GM23338 (cell line): ENCODE measurements at regions not wholly inside any gene's neighbourhood (a gene's known extent, or its start where the extent isn't known, plus 50 kb on each side); places are given as distances from the start of the nearest gene placed in this dataset.

Source experiments
- ATAC-seq: fragments of 200-7000 bp; cut with Tn5 transposase; 3 replicates; pipeline ENCODE4 v1.9.1; 2020
- DNase-seq: peaks from one replicate; pipeline ENCODE4 v3.0.0-alpha.2; 2015; ENCODE audit warnings: low spot score
- H2AFZ ChIP-seq: fragments of 200-600 bp; sonication (generic); 2 replicates; pipeline ENCODE4 v1.8.0; 2016; ENCODE audit warnings: antibody characterized with exemption, mild to moderate bottlenecking, moderate library complexity
- H3F3A ChIP-seq: fragments of 200-600 bp; sonication (generic); replicated peaks from 2 replicates; pipeline ENCODE4 v1.8.0; 2017; ENCODE audit warnings: antibody characterized with exemption, mixed run types, low read depth
- H3K27ac ChIP-seq: fragments of 200-600 bp; sonication (generic); 2 replicates; pipeline ENCODE4 v1.6.1; 2016; ENCODE audit warnings: low read depth
- H3K27me3 ChIP-seq: fragments of 200-600 bp; sonication (generic); 2 replicates; pipeline ENCODE4 v1.8.0; 2016; ENCODE audit warnings: mild to moderate bottlenecking, mixed run types, moderate library complexity; ENCODE audit not compliant: insufficient read depth
- H3K36me3 ChIP-seq: fragments of 200-600 bp; sonication (generic); 2 replicates; pipeline ENCODE4 v1.8.0; 2016; ENCODE audit warnings: mild to moderate bottlenecking; ENCODE audit not compliant: insufficient read depth
- H3K4me1 ChIP-seq: fragments of 200-600 bp; sonication (generic); 2 replicates; pipeline ENCODE4 v1.8.0; 2016; ENCODE audit warnings: mild to moderate bottlenecking, moderate library complexity; ENCODE audit not compliant: insufficient read depth
- H3K4me2 ChIP-seq: fragments of 200-600 bp; sonication (generic); 2 replicates; pipeline ENCODE4 v1.7.1; 2017; ENCODE audit warnings: mixed run types
- H3K4me3 ChIP-seq: fragments of 200-600 bp; sonication (generic); 2 replicates; pipeline ENCODE4 v1.6.1; 2016; ENCODE audit warnings: mixed run types
- H3K79me2 ChIP-seq: fragments of 200-600 bp; sonication (generic); replicated peaks from 2 replicates; pipeline ENCODE4 v1.8.0; 2017; ENCODE audit warnings: mild to moderate bottlenecking; ENCODE audit not compliant: insufficient read depth
- H3K9me2 ChIP-seq: fragments of 200-600 bp; sonication (generic); 2 replicates; pipeline ENCODE4 v1.8.0; 2017; ENCODE audit not compliant: insufficient read depth
- H4K20me1 ChIP-seq: fragments of 200-600 bp; sonication (generic); replicated peaks from 2 replicates; pipeline ENCODE4 v1.8.0; 2017; ENCODE audit warnings: mild to moderate bottlenecking; ENCODE audit not compliant: insufficient read depth
- H3K27ac Mint-ChIP-seq: 2 replicates; pipeline ENCODE4 v1.8.0; 2020; ENCODE audit warnings: inconsistent platforms, mild to moderate bottlenecking, moderate library complexity, mixed read lengths
- H3K27me3 Mint-ChIP-seq: 3 replicates; pipeline ENCODE4 v1.8.0; 2022; ENCODE audit warnings: low read depth, mild to moderate bottlenecking, moderate library complexity, mixed read lengths, inconsistent platforms; ENCODE audit not compliant: insufficient read depth, poor library complexity
- H3K36me3 Mint-ChIP-seq: 3 replicates; pipeline ENCODE4 v1.8.0; 2021; ENCODE audit warnings: low read depth, mild to moderate bottlenecking, inconsistent platforms, moderate library complexity, mixed read lengths
- H3K4me1 Mint-ChIP-seq: 3 replicates; pipeline ENCODE4 v1.8.0; 2020; ENCODE audit warnings: mild to moderate bottlenecking, inconsistent platforms, mixed read lengths
- H3K4me3 Mint-ChIP-seq: 3 replicates; pipeline ENCODE4 v1.8.0; 2021; ENCODE audit warnings: moderate library complexity, mild to moderate bottlenecking, inconsistent platforms, mixed read lengths
- H3K9me3 Mint-ChIP-seq: 3 replicates; pipeline ENCODE4 v1.8.0; 2020; ENCODE audit warnings: moderate library complexity, mild to moderate bottlenecking, inconsistent platforms, mixed read lengths
- CREB1 ChIP-seq: fragments of 250-450 bp; sonication (Bioruptor Pico); IDR thresholded peaks from 2 replicates; pipeline ENCODE4 v1.5.0; 2020; ENCODE audit warnings: low read depth, mild to moderate bottlenecking, moderate library complexity
- EZH2 ChIP-seq: fragments of 200-600 bp; sonication (generic); IDR thresholded peaks from one replicate; pipeline ENCODE4 v1.8.0; 2017; ENCODE audit warnings: antibody characterized with exemption, mild to moderate bottlenecking, low read depth; ENCODE audit not compliant: unreplicated experiment
- EZH2phosphoT487 ChIP-seq: fragments of 200-600 bp; sonication (generic); IDR thresholded peaks from one replicate; pipeline ENCODE4 v1.8.1; 2018; ENCODE audit warnings: antibody characterized with exemption; ENCODE audit not compliant: unreplicated experiment
- JUNB ChIP-seq: IDR thresholded peaks from one replicate; pipeline ENCODE4 v1.6.1; 2016; ENCODE audit warnings: antibody characterized with exemption; ENCODE audit not compliant: unreplicated experiment
- NANOG ChIP-seq: IDR thresholded peaks from 2 replicates; pipeline ENCODE4 v1.6.1; 2016; ENCODE audit warnings: antibody characterized with exemption, borderline replicate concordance
- POLR2AphosphoS5 ChIP-seq: IDR thresholded peaks from 2 replicates; pipeline ENCODE4 v1.6.1; 2016; ENCODE audit warnings: antibody characterized with exemption, low read depth
- STAT1 ChIP-seq: IDR thresholded peaks from one replicate; pipeline ENCODE4 v1.6.1; 2016; ENCODE audit warnings: antibody characterized with exemption; ENCODE audit not compliant: unreplicated experiment
- ZNF114 ChIP-seq: fragments of 250-450 bp; sonication (Bioruptor Pico); IDR thresholded peaks from 2 replicates; pipeline ENCODE4 v1.5.0; 2020; ENCODE audit warnings: mild to moderate bottlenecking, moderate library complexity
- ZNF331 ChIP-seq: fragments of 250-450 bp; sonication (Bioruptor Pico); IDR thresholded peaks from 2 replicates; pipeline ENCODE4 v1.5.0; 2020; ENCODE audit warnings: low read depth, mild to moderate bottlenecking, moderate library complexity
- TF ChIP-seq, protein P1 (sequence below): fragments of 250-450 bp; sonication (Bioruptor Pico); IDR thresholded peaks from 2 replicates; pipeline ENCODE4 v1.5.0; 2020; ENCODE audit warnings: mild to moderate bottlenecking, moderate library complexity
- TF ChIP-seq, protein P2 (sequence below): IDR thresholded peaks from 2 replicates; pipeline ENCODE4 v1.6.1; 2016; ENCODE audit warnings: antibody characterized with exemption
- TF ChIP-seq, protein P3 (sequence below): IDR thresholded peaks from one replicate; pipeline ENCODE4 v1.6.1; 2018; ENCODE audit warnings: antibody characterized with exemption; ENCODE audit not compliant: unreplicated experiment
- TF ChIP-seq, protein P4 (sequence below), 2 experiments: fragments of 200-600 bp in 1 of 2; sonication (generic) in 1 of 2; conservative IDR thresholded peaks; 2 replicates each; pipeline versions ENCODE4 v1.5.1 to v1.6.1; 2016 to 2017; ENCODE audit warnings: antibody characterized with exemption in 2 of 2, low read depth in 2 of 2, mild to moderate bottlenecking in 2 of 2, moderate library complexity in 1 of 2

DNA sequence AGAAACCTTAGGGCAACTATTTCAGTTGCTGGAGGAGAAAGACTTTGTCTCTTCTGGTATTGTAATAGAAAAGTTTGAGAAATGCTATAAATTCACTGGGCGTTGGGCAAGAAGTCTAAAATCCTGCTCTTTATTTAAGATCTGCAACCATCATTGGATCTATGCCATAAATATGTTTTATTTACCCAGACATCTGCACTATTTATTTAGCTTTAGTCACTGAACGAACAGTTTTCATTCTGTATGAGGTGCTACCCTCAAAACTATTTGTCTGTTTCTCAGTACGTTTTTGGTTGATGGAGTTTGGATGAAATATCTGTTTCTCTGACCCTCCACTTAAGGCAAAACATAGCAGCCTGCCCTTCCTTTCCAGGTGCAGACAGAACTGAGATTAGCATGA, 171.5 kb downstream of the SNX19 start (continued):
- TF ChIP-seq EZH2 = no peak
- TF ChIP-seq CREB1 (CRISPR knock-in tag) = no peak
- no peak for TF ChIP-seq ZNF114 (CRISPR knock-in tag)

DNA sequence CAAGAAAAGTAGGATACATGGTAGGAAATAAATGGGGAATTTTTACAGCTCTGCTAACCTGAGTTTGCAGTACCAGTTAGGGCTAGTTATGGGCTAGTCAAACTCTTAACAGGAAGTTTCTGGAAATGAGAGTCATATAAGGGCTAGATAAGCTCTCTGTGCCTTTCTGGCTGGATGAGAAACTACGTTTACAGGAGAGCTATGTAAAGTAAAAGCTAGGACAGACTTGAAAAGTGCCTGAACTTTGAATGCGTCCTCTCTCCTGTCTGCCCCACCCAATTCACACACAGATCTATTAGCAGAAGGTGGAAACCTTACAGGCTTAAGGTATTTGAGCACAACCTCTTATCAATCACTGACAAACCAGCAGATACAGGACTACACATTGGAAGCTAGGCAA, 167.1 kb downstream of the SNX19 start:
- H3K4me1 Mint-ChIP-seq = peaks cover 7% of the 10 kb centered on the region
- no peak overlapping the region for H3K4me3 Mint-ChIP-seq
- H3K9me3 Mint-ChIP-seq = peaks cover 4% of the 10 kb centered on the region; the same call in 1 of the 3 replicates
- H3K79me2 ChIP-seq = peaks cover 5% of the 10 kb centered on the region; the same call in 1 of the 2 replicates
- no peaks in the 10 kb centered on the region for H3F3A ChIP-seq
- no peak overlapping the region for H3K27ac ChIP-seq
- H4K20me1 ChIP-seq = no peaks in the 10 kb centered on the region
- no peak overlapping the region for H3K27ac Mint-ChIP-seq
- no peak overlapping the region for H2AFZ ChIP-seq
- H3K4me2 ChIP-seq = no peak overlapping the region
- H3K36me3 Mint-ChIP-seq = no peaks in the 10 kb centered on the region
- H3K36me3 ChIP-seq = no peaks in the 10 kb centered on the region
- no peak for DNase-seq
- no peak overlapping the region for H3K4me3 ChIP-seq
- no peak for ATAC-seq
- TF ChIP-seq, protein P1, sequence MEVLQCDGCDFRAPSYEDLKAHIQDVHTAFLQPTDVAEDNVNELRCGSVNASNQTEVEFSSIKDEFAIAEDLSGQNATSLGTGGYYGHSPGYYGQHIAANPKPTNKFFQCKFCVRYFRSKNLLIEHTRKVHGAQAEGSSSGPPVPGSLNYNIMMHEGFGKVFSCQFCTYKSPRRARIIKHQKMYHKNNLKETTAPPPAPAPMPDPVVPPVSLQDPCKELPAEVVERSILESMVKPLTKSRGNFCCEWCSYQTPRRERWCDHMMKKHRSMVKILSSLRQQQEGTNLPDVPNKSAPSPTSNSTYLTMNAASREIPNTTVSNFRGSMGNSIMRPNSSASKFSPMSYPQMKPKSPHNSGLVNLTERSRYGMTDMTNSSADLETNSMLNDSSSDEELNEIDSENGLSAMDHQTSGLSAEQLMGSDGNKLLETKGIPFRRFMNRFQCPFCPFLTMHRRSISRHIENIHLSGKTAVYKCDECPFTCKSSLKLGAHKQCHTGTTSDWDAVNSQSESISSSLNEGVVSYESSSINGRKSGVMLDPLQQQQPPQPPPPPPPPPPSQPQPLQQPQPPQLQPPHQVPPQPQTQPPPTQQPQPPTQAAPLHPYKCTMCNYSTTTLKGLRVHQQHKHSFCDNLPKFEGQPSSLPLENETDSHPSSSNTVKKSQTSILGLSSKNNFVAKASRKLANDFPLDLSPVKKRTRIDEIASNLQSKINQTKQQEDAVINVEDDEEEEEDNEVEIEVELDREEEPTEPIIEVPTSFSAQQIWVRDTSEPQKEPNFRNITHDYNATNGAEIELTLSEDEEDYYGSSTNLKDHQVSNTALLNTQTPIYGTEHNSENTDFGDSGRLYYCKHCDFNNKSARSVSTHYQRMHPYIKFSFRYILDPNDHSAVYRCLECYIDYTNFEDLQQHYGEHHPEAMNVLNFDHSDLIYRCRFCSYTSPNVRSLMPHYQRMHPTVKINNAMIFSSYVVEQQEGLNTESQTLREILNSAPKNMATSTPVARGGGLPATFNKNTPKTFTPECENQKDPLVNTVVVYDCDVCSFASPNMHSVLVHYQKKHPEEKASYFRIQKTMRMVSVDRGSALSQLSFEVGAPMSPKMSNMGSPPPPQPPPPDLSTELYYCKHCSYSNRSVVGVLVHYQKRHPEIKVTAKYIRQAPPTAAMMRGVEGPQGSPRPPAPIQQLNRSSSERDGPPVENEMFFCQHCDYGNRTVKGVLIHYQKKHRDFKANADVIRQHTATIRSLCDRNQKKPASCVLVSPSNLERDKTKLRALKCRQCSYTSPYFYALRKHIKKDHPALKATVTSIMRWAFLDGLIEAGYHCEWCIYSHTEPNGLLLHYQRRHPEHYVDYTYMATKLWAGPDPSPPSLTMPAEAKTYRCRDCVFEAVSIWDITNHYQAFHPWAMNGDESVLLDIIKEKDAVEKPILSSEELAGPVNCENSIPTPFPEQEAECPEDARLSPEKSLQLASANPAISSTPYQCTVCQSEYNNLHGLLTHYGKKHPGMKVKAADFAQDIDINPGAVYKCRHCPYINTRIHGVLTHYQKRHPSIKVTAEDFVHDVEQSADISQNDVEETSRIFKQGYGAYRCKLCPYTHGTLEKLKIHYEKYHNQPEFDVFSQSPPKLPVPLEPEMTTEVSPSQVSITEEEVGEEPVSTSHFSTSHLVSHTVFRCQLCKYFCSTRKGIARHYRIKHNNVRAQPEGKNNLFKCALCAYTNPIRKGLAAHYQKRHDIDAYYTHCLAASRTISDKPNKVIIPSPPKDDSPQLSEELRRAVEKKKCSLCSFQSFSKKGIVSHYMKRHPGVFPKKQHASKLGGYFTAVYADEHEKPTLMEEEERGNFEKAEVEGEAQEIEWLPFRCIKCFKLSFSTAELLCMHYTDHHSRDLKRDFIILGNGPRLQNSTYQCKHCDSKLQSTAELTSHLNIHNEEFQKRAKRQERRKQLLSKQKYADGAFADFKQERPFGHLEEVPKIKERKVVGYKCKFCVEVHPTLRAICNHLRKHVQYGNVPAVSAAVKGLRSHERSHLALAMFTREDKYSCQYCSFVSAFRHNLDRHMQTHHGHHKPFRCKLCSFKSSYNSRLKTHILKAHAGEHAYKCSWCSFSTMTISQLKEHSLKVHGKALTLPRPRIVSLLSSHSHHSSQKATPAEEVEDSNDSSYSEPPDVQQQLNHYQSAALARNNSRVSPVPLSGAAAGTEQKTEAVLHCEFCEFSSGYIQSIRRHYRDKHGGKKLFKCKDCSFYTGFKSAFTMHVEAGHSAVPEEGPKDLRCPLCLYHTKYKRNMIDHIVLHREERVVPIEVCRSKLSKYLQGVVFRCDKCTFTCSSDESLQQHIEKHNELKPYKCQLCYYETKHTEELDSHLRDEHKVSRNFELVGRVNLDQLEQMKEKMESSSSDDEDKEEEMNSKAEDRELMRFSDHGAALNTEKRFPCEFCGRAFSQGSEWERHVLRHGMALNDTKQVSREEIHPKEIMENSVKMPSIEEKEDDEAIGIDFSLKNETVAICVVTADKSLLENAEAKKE (CRISPR knock-in tag) = no peak
- TF ChIP-seq, protein P2, sequence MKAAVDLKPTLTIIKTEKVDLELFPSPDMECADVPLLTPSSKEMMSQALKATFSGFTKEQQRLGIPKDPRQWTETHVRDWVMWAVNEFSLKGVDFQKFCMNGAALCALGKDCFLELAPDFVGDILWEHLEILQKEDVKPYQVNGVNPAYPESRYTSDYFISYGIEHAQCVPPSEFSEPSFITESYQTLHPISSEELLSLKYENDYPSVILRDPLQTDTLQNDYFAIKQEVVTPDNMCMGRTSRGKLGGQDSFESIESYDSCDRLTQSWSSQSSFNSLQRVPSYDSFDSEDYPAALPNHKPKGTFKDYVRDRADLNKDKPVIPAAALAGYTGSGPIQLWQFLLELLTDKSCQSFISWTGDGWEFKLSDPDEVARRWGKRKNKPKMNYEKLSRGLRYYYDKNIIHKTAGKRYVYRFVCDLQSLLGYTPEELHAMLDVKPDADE = no peak
- no peak for TF ChIP-seq EZH2
- TF ChIP-seq NANOG = no peak
- no peak for TF ChIP-seq POLR2AphosphoS5
- TF ChIP-seq ZNF331 (CRISPR knock-in tag) = no peak
- TF ChIP-seq ZNF114 (CRISPR knock-in tag) = no peak
- no peak for TF ChIP-seq JUNB
- TF ChIP-seq EZH2phosphoT487 = no peak
- TF ChIP-seq, protein P3, sequence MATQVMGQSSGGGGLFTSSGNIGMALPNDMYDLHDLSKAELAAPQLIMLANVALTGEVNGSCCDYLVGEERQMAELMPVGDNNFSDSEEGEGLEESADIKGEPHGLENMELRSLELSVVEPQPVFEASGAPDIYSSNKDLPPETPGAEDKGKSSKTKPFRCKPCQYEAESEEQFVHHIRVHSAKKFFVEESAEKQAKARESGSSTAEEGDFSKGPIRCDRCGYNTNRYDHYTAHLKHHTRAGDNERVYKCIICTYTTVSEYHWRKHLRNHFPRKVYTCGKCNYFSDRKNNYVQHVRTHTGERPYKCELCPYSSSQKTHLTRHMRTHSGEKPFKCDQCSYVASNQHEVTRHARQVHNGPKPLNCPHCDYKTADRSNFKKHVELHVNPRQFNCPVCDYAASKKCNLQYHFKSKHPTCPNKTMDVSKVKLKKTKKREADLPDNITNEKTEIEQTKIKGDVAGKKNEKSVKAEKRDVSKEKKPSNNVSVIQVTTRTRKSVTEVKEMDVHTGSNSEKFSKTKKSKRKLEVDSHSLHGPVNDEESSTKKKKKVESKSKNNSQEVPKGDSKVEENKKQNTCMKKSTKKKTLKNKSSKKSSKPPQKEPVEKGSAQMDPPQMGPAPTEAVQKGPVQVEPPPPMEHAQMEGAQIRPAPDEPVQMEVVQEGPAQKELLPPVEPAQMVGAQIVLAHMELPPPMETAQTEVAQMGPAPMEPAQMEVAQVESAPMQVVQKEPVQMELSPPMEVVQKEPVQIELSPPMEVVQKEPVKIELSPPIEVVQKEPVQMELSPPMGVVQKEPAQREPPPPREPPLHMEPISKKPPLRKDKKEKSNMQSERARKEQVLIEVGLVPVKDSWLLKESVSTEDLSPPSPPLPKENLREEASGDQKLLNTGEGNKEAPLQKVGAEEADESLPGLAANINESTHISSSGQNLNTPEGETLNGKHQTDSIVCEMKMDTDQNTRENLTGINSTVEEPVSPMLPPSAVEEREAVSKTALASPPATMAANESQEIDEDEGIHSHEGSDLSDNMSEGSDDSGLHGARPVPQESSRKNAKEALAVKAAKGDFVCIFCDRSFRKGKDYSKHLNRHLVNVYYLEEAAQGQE = no peak
- TF ChIP-seq STAT1 = no peak
- TF ChIP-seq, protein P4, sequence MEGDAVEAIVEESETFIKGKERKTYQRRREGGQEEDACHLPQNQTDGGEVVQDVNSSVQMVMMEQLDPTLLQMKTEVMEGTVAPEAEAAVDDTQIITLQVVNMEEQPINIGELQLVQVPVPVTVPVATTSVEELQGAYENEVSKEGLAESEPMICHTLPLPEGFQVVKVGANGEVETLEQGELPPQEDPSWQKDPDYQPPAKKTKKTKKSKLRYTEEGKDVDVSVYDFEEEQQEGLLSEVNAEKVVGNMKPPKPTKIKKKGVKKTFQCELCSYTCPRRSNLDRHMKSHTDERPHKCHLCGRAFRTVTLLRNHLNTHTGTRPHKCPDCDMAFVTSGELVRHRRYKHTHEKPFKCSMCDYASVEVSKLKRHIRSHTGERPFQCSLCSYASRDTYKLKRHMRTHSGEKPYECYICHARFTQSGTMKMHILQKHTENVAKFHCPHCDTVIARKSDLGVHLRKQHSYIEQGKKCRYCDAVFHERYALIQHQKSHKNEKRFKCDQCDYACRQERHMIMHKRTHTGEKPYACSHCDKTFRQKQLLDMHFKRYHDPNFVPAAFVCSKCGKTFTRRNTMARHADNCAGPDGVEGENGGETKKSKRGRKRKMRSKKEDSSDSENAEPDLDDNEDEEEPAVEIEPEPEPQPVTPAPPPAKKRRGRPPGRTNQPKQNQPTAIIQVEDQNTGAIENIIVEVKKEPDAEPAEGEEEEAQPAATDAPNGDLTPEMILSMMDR (conservative IDR thresholded peaks at IDR 0.05; ENCODE audit: low read depth in 2 of 2) = no peak
- no peak for TF ChIP-seq CREB1 (CRISPR knock-in tag)
- H3K9me2 ChIP-seq = peaks cover 4% of the 10 kb centered on the region; the same call in 1 of the 2 replicates
- peaks cover 5% of the 10 kb centered on the region for H3K27me3 Mint-ChIP-seq
- peaks cover 8% of the 10 kb centered on the region for H3K4me1 ChIP-seq
- H3K27me3 ChIP-seq = no peaks in the 10 kb centered on the region
